Astrocyte of the spinal cord (primary cell): ENCODE measurements at regions not wholly inside any gene's neighbourhood (a gene's known extent, or its start where the extent isn't known, plus 50 kb on each side); places are given as distances from the start of the nearest gene placed in this dataset.

Source experiments
- DNase-seq: peaks from one replicate; pipeline ENCODE4 v3.0.0; 2011; ENCODE audit warnings: low read depth, low spot score
- H3K4me3 ChIP-seq: 2 replicates; pipeline ENCODE4 v1.5.1; 2011; ENCODE audit warnings: low read depth, mild to moderate bottlenecking, low read length, moderate library complexity
- CTCF ChIP-seq: IDR thresholded peaks from 2 replicates; pipeline ENCODE4 v1.5.1; 2012; ENCODE audit warnings: low read depth, mild to moderate bottlenecking, low read length, inconsistent platforms
- in situ Hi-C: cut with HindIII; loops from 2 replicates; pipeline ENCODE4 v1.10.0; 2017; ENCODE audit warnings: low sequenced_read_pairs

- H3K4me3 ChIP-seq = no peak overlapping the region
- in situ Hi-C loops = no loop called here
- TF ChIP-seq CTCF = no peak
- DNase-seq = no peak
Measured at GRCh38 chr1:191865479-191865878, 292.8 kb upstream of the RGS18 start.

DNA sequence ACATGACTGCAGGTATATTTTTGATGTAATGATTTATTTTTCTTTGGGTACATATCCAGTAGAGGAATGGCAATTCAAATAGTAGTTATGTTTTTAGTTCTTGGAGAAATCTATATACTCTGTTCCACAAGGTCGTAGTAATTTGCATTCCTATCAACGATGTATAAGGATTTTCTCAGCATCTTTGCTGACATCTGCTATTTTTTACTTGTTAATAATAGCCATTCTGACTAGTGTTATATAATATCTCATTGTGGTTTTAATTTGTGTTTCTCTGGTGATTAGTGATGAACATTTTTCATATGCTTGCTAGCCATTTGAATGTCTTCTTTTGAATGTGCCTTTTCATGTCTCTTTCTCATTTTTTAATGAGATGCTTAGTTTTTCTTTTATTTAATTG, 292.1 kb upstream of the RGS18 start:
- DNase-seq = no peak
- no peak overlapping the region for H3K4me3 ChIP-seq
- in situ Hi-C loops = no loop called here
- TF ChIP-seq CTCF = no peak

GRCh38 chr1:191869790-191870312, 288.4 kb upstream of the RGS18 start:
- in situ Hi-C loops = no loop called here
- TF ChIP-seq CTCF = no peak

GRCh38 chr1:191870490-191870889, 287.8 kb upstream of the RGS18 start:
- in situ Hi-C loops = no loop called here
- DNase-seq = no peak
- no peak for TF ChIP-seq CTCF
- no peak overlapping the region for H3K4me3 ChIP-seq

More at GRCh38 chr1:191869790-191870312, 288.4 kb upstream of the RGS18 start:
- H3K4me3 ChIP-seq = no peak overlapping the region
- no peak for DNase-seq

- no peak overlapping the region for H3K4me3 ChIP-seq
- in situ Hi-C loops = no loop called here
- no peak for DNase-seq
- no peak for TF ChIP-seq CTCF
Measured at GRCh38 chr1:191875994-191876393, 282.3 kb upstream of the RGS18 start.

- in situ Hi-C loops = no loop called here
- TF ChIP-seq CTCF = no peak
- H3K4me3 ChIP-seq = no peak overlapping the region
- DNase-seq = no peak
Measured at GRCh38 chr1:191876631-191877030, 281.6 kb upstream of the RGS18 start.

DNA sequence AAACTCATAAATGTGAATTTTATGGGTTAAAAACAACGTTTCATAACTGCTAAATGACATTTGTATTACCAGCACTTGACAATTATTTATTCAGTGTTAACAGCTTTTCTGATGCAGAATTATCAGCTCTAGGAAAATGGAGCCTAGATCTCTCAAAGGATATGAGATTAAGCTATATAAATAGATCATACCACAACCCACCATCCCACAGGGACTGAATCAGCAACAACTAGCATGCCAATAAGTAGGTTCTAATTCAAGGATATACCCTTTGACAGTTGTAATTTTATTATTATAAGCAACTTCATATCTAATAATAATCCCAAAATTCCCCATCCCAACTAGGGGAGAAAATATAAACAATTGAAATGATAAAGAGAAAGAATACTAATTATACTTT, 275.4 kb upstream of the RGS18 start:
- no peak for DNase-seq
- H3K4me3 ChIP-seq = no peak overlapping the region
- in situ Hi-C loops = no loop called here
- no peak for TF ChIP-seq CTCF
